HEK293 (cell line): ENCODE measurements at regions not wholly inside any gene's neighbourhood (a gene's known extent, or its start where the extent isn't known, plus 50 kb on each side); places are given as distances from the start of the nearest gene placed in this dataset.

Experiments
- CTCF ChIA-PET: fragments of 350-600 bp; formaldehyde crosslinking; extraction: SDS; loops from one replicate; lab custom pipeline; 2021; ENCODE audit warnings: antibody characterized with exemption; lab: Yijun Ruan, JAX
- POLR2A ChIA-PET: fragments of 300-600 bp; formaldehyde crosslinking; extraction: SDS; loops from one replicate; lab custom pipeline; 2020; ENCODE audit warnings: antibody characterized with exemption, inconsistent platforms; lab: Yijun Ruan, JAX
- H3K27ac ChIP-seq: fragments of 200-500 bp; sonication (Bioruptor generic); 2 replicates; pipeline ENCODE4 v1.5.1; 2014; ENCODE audit warnings: low read depth, low read length, control low read depth, inconsistent platforms; ENCODE audit errors: extremely low read depth
- H3K36me3 ChIP-seq, 2 experiments: fragments of 200-500 bp in 1 of 2; sonication (Bioruptor generic) in 1 of 2; 1 replicate in 1 of 2; 2 replicates in 1 of 2; pipeline ENCODE4 v1.5.1; 2014 to 2017; ENCODE audit warnings: inconsistent platforms in 2 of 2, low read length in 2 of 2; ENCODE audit not compliant: control insufficient read depth in 2 of 2, insufficient read depth in 1 of 2
- H3K4me1 ChIP-seq: fragments of 200-500 bp; sonication (Bioruptor generic); 2 replicates; pipeline ENCODE4 v1.5.1; 2014; ENCODE audit warnings: mild to moderate bottlenecking, low read length, inconsistent platforms; ENCODE audit not compliant: control insufficient read depth, insufficient read depth
- H3K4me3 ChIP-seq: 2 replicates; pipeline ENCODE4 v1.5.1; 2011; ENCODE audit warnings: low read depth, mild to moderate bottlenecking, control low read depth, low read length, moderate library complexity
- H3K9me3 ChIP-seq: fragments of 200-500 bp; sonication (Bioruptor generic); 2 replicates; pipeline ENCODE4 v1.5.1; 2014; ENCODE audit warnings: low read depth, low read length, inconsistent platforms; ENCODE audit not compliant: control insufficient read depth, insufficient read depth
- CTCF ChIP-seq: fragments of 450-650 bp; formaldehyde crosslinking; IDR thresholded peaks from 2 replicates; pipeline ENCODE4 v1.5.1; 2016; ENCODE audit warnings: missing biosample characterization, missing genetic modification characterization
- MEIS1 ChIP-seq: sonication (generic); formaldehyde crosslinking; IDR thresholded peaks from 2 replicates; pipeline ENCODE4 v1.8.1; 2022; ENCODE audit warnings: missing genetic modification reagents, mild to moderate bottlenecking, borderline replicate concordance
- REPIN1 ChIP-seq: fragments of 450-650 bp; formaldehyde crosslinking; IDR thresholded peaks from 2 replicates; pipeline ENCODE4 v1.5.1; 2017; ENCODE audit warnings: missing biosample characterization, missing genetic modification characterization, low read depth
- ZBTB1 ChIP-seq: fragments of 450-650 bp; formaldehyde crosslinking; IDR thresholded peaks from 2 replicates; pipeline ENCODE4 v1.5.1; 2016; ENCODE audit warnings: missing biosample characterization, missing genetic modification characterization
- ZBTB6 ChIP-seq: fragments of 450-650 bp; formaldehyde crosslinking; IDR thresholded peaks from 2 replicates; pipeline ENCODE4 v1.5.1; 2017; ENCODE audit warnings: missing biosample characterization, missing genetic modification characterization
- ZBTB8A ChIP-seq: fragments of 450-650 bp; formaldehyde crosslinking; IDR thresholded peaks from 2 replicates; pipeline ENCODE4 v1.5.1; 2016; ENCODE audit warnings: missing biosample characterization, missing genetic modification characterization
- ZNF223 ChIP-seq: fragments of 450-650 bp; formaldehyde crosslinking; IDR thresholded peaks from 2 replicates; pipeline ENCODE4 v1.5.1; 2016; ENCODE audit warnings: missing biosample characterization, missing genetic modification characterization
- ZNF248 ChIP-seq: fragments of 450-650 bp; formaldehyde crosslinking; IDR thresholded peaks from 2 replicates; pipeline ENCODE4 v1.5.1; 2017; ENCODE audit warnings: missing biosample characterization, missing genetic modification characterization
- ZNF473 ChIP-seq: fragments of 450-650 bp; formaldehyde crosslinking; IDR thresholded peaks from 2 replicates; pipeline ENCODE4 v1.5.1; 2017; ENCODE audit warnings: missing biosample characterization, missing genetic modification characterization
- ZNF624 ChIP-seq: fragments of 450-650 bp; formaldehyde crosslinking; IDR thresholded peaks from 2 replicates; pipeline ENCODE4 v1.5.1; 2017; ENCODE audit warnings: missing biosample characterization, missing genetic modification characterization
- ZNF654 ChIP-seq: fragments of 450-650 bp; formaldehyde crosslinking; IDR thresholded peaks from 2 replicates; pipeline ENCODE4 v1.5.1; 2016; ENCODE audit warnings: low read depth, missing biosample characterization, missing genetic modification characterization
- ZNF664 ChIP-seq: fragments of 450-650 bp; formaldehyde crosslinking; IDR thresholded peaks from 2 replicates; pipeline ENCODE4 v1.5.1; 2016; ENCODE audit warnings: missing biosample characterization, missing genetic modification characterization
- ZNF677 ChIP-seq: fragments of 450-650 bp; IDR thresholded peaks from 2 replicates; pipeline ENCODE4 v1.5.0; 2018; ENCODE audit warnings: missing biosample characterization, mild to moderate bottlenecking, missing genetic modification characterization, moderate library complexity
- ZNF837 ChIP-seq: fragments of 450-650 bp; formaldehyde crosslinking; IDR thresholded peaks from 2 replicates; pipeline ENCODE4 v1.5.1; 2016; ENCODE audit warnings: missing biosample characterization, missing genetic modification characterization
- TF ChIP-seq, protein P1 (sequence below): fragments of 450-650 bp; formaldehyde crosslinking; conservative IDR thresholded peaks from 2 replicates; pipeline ENCODE4 v1.5.1; 2016; ENCODE audit warnings: low read depth, missing biosample characterization, missing genetic modification characterization
- TF ChIP-seq, protein P2 (sequence below): fragments of 450-650 bp; formaldehyde crosslinking; IDR thresholded peaks from 2 replicates; pipeline ENCODE4 v1.5.1; 2016; ENCODE audit warnings: missing biosample characterization, missing genetic modification characterization
- TF ChIP-seq, protein P3 (sequence below): fragments of 450-650 bp; formaldehyde crosslinking; IDR thresholded peaks from 2 replicates; pipeline ENCODE4 v1.5.1; 2016; ENCODE audit warnings: missing biosample characterization, missing genetic modification characterization

GRCh38 chr12:127290251-127290650 is 976.7 kb upstream of the TMEM132C start:
- ChIA-PET POLR2A (no interaction called here), CTCF (interaction anchor here (0.7 to 1.4 kb wide), 2 partner anchors 8 to 40 kb away, joined by 3 read pairs; no protein-coding TSS in a partner anchor)
- no peaks in the 10 kb centered on the region for H3K9me3 ChIP-seq
- H3K4me1 ChIP-seq, result no peaks in the 10 kb centered on the region
- no peaks in the 10 kb centered on the region for H3K36me3 ChIP-seq
- TF ChIP-seq, protein P1, sequence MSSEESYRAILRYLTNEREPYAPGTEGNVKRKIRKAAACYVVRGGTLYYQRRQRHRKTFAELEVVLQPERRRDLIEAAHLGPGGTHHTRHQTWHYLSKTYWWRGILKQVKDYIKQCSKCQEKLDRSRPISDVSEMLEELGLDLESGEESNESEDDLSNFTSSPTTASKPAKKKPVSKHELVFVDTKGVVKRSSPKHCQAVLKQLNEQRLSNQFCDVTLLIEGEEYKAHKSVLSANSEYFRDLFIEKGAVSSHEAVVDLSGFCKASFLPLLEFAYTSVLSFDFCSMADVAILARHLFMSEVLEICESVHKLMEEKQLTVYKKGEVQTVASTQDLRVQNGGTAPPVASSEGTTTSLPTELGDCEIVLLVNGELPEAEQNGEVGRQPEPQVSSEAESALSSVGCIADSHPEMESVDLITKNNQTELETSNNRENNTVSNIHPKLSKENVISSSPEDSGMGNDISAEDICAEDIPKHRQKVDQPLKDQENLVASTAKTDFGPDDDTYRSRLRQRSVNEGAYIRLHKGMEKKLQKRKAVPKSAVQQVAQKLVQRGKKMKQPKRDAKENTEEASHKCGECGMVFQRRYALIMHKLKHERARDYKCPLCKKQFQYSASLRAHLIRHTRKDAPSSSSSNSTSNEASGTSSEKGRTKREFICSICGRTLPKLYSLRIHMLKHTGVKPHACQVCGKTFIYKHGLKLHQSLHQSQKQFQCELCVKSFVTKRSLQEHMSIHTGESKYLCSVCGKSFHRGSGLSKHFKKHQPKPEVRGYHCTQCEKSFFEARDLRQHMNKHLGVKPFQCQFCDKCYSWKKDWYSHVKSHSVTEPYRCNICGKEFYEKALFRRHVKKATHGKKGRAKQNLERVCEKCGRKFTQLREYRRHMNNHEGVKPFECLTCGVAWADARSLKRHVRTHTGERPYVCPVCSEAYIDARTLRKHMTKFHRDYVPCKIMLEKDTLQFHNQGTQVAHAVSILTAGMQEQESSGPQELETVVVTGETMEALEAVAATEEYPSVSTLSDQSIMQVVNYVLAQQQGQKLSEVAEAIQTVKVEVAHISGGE (tag by site-specific recombination), result no peak
- TF ChIP-seq ZBTB8A (tag by site-specific recombination) (no peak), ZNF837 (tag by site-specific recombination) (no peak)
- no peak overlapping the region for H3K27ac ChIP-seq
- no peak overlapping the region for H3K4me3 ChIP-seq

GRCh38 chr12:127292736-127293135 is 974.2 kb upstream of the TMEM132C start:
- no peak overlapping the region for H3K4me3 ChIP-seq
- no peaks in the 10 kb centered on the region for H3K4me1 ChIP-seq
- H3K27ac ChIP-seq, result no peak overlapping the region
- ChIA-PET CTCF (interaction anchor here (0.7 to 1.3 kb wide), 3 partner anchors 10 to 27 kb away, joined by 4 to 9 read pairs (median 5); no protein-coding TSS in a partner anchor), POLR2A (no interaction called here)
- no peaks in the 10 kb centered on the region for H3K36me3 ChIP-seq
- no peaks in the 10 kb centered on the region for H3K9me3 ChIP-seq
- TF ChIP-seq ZNF664 (no peak), CTCF (tag by site-specific recombination) (no peak), ZNF677 (no peak)

DNA sequence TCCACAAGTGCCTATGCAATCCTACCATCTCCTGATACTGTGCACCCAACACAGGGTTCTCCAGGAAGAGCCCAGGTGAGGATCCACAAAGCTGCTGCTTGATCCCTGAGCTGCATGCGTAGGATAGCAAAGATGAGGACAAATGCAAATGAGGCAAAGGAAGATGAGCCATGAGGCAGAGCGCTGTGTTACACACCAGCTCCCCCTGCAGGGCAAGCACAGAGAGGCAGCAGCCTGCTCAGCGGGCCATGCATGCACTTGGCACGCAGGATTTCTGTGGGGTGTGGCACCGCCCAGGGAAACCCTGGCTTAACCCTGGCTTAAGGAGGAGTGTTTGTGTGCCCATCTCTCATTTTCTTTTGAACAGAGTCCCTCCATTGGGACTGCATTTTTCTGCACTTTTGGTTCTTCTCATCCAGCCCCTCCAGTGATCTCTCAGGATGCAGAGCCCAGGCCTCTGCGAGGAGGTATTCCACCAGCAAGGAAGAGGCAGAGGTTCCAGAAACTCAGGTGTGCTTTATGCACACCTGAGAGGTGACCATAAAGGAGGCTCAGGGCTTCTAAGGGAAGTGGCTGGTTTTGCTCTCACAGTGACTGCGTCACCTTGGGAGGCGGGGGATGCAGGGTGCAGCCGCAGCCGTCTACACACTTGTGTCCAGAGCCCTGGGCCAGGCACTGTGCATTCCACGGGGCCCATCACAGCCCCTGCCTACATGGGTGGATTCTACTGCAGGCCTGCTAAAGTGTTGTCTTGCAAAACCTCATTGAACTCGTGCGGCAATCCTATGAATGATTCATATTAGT is 973.3 kb upstream of the TMEM132C start:
- Histone ChIP-seq H3K9me3 (no peaks in the 10 kb centered on the region), H3K4me3 (no peak overlapping the region), H3K36me3 (no peaks in the 10 kb centered on the region), H3K4me1 (no peaks in the 10 kb centered on the region), H3K27ac (no peak overlapping the region)
- TF ChIP-seq ZNF654 (peak; percentile 26), ZNF624 (tag by site-specific recombination) (no peak)
- POLR2A ChIA-PET, result no interaction called here
- CTCF ChIA-PET, result interaction anchor here (0.7 to 1.3 kb wide), 4 partner anchors 9 to 12 kb away, joined by 3 to 9 read pairs (median 4); no protein-coding TSS in a partner anchor

DNA sequence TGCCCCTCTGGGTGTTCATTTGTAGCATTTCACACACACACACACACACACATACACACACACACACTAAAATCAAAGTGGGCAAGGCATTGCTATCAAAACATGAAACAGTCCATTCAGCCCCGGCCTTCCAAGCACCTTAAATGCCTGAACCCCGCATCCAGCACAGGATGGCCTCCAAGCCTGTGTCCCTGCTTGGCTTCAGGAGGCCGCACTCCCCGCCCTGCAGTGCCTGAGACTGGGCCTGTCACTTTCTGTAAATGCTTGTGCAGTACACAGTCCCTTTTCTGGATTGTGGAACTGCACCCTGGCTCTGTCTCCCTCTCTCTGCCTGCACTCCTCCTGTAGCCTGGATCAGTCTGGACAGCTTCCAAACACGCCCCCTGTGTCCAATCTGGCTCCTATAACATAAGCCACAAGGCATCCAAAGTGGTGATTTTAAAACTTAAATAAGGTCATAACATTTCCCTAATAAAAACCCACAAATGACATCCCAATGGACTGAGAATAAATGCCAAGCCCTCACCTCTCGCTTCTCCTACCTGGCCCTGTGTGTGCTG is 972.2 kb upstream of the TMEM132C start:
- ChIA-PET CTCF (no interaction called here), POLR2A (no interaction called here)
- Histone ChIP-seq H3K4me3 (no peak overlapping the region), H3K36me3 (no peaks in the 10 kb centered on the region), H3K9me3 (no peaks in the 10 kb centered on the region), H3K27ac (no peak overlapping the region), H3K4me1 (no peaks in the 10 kb centered on the region)
- TF ChIP-seq MEIS1 (CRISPR knock-in tag), result no peak
- no peak for TF ChIP-seq REPIN1 (tag by site-specific recombination)
- no peak for TF ChIP-seq ZNF473 (tag by site-specific recombination)
- no peak for TF ChIP-seq ZBTB1 (tag by site-specific recombination)
- TF ChIP-seq ZNF248 (tag by site-specific recombination), result no peak
- TF ChIP-seq, protein P2, sequence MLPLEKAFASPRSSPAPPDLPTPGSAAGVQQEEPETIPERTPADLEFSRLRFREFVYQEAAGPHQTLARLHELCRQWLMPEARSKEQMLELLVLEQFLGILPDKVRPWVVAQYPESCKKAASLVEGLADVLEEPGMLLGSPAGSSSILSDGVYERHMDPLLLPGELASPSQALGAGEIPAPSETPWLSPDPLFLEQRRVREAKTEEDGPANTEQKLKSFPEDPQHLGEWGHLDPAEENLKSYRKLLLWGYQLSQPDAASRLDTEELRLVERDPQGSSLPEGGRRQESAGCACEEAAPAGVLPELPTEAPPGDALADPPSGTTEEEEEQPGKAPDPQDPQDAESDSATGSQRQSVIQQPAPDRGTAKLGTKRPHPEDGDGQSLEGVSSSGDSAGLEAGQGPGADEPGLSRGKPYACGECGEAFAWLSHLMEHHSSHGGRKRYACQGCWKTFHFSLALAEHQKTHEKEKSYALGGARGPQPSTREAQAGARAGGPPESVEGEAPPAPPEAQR (tag by site-specific recombination), result no peak
- TF ChIP-seq, protein P3, sequence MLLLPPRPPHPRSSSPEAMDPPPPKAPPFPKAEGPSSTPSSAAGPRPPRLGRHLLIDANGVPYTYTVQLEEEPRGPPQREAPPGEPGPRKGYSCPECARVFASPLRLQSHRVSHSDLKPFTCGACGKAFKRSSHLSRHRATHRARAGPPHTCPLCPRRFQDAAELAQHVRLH, result no peak
- no peak for TF ChIP-seq ZBTB6 (tag by site-specific recombination)
- TF ChIP-seq ZNF223 (tag by site-specific recombination), result no peak
